ENCODE measurements at regions not wholly inside any gene's neighbourhood (a gene's known extent, or its start where the extent isn't known, plus 50 kb on each side); places are given as distances from the start of the nearest gene placed in this dataset.

- ATAC-seq (no peak), DNase-seq (ENCODE audit: low spot score in 2 of 2) (no peak)
- peaks cover 4% of the 10 kb centered on the region for H3K4me1 Mint-ChIP-seq
- no peak overlapping the region for H3K27ac Mint-ChIP-seq
- no peaks in the 10 kb centered on the region for H3K9me3 Mint-ChIP-seq
- no peak overlapping the region for H3K4me3 Mint-ChIP-seq
- H3K36me3 Mint-ChIP-seq = no peaks in the 10 kb centered on the region
These were observed 470.9 kb downstream of the ETS1 start for GRCh38 chr11:128116447-128116846.

GRCh38 chr11:128105950-128106349 is 481.4 kb downstream of the ETS1 start:
- H3K4me3 Mint-ChIP-seq = no peak overlapping the region
- DNase-seq (ENCODE audit: low spot score in 2 of 2) (no peak), ATAC-seq (peak; percentile 94)
- H3K4me1 Mint-ChIP-seq = peaks cover 23% of the 10 kb centered on the region
- H3K36me3 Mint-ChIP-seq = no peaks in the 10 kb centered on the region
- no peak overlapping the region for H3K27ac Mint-ChIP-seq
- H3K9me3 Mint-ChIP-seq = no peaks in the 10 kb centered on the region

GRCh38 chr11:128105511-128105910 is 481.8 kb downstream of the ETS1 start:
- DNase-seq (ENCODE audit: low spot score in 2 of 2) = no peak
- Mint-ChIP-seq H3K4me3 (no peak overlapping the region), H3K36me3 (no peaks in the 10 kb centered on the region), H3K9me3 (no peaks in the 10 kb centered on the region), H3K4me1 (peaks cover 23% of the 10 kb centered on the region), H3K27ac (no peak overlapping the region)
- ATAC-seq = no peak

GRCh38 chr11:128103278-128103873 is 484.0 kb downstream of the ETS1 start:
- Mint-ChIP-seq H3K36me3 (no peaks in the 10 kb centered on the region), H3K4me1 (peaks cover 22% of the 10 kb centered on the region), H3K27ac (no peak overlapping the region)

GRCh38 chr11:128098781-128099180 is 488.6 kb downstream of the ETS1 start:
- Mint-ChIP-seq H3K27ac (no peak overlapping the region), H3K4me3 (no peak overlapping the region), H3K36me3 (no peaks in the 10 kb centered on the region), H3K4me1 (peaks cover 15% of the 10 kb centered on the region), H3K9me3 (no peaks in the 10 kb centered on the region)
- DNase-seq (ENCODE audit: low spot score in 2 of 2) (no peak), ATAC-seq (no peak)

More at GRCh38 chr11:128103278-128103873, 484.0 kb downstream of the ETS1 start:
- H3K4me3 Mint-ChIP-seq = no peak overlapping the region
- DNase-seq (ENCODE audit: low spot score in 2 of 2) (no peak), ATAC-seq (peak; percentile 79)
- H3K9me3 Mint-ChIP-seq = no peaks in the 10 kb centered on the region

GRCh38 chr11:128095466-128095981 is 491.8 kb downstream of the ETS1 start:
- peaks cover 2% of the 10 kb centered on the region for H3K9me3 Mint-ChIP-seq

GRCh38 chr11:128093689-128094088 is 493.7 kb downstream of the ETS1 start:
- ATAC-seq (no peak), DNase-seq (ENCODE audit: low spot score in 2 of 2) (no peak)
- Mint-ChIP-seq H3K9me3 (peaks cover 10% of the 10 kb centered on the region), H3K27ac (no peak overlapping the region), H3K4me1 (no peaks in the 10 kb centered on the region), H3K36me3 (no peaks in the 10 kb centered on the region), H3K4me3 (no peak overlapping the region)

More at GRCh38 chr11:128095466-128095981, 491.8 kb downstream of the ETS1 start:
- no peaks in the 10 kb centered on the region for H3K36me3 Mint-ChIP-seq
- ATAC-seq (no peak), DNase-seq (ENCODE audit: low spot score in 2 of 2) (no peak)
- H3K27ac Mint-ChIP-seq = no peak overlapping the region
- no peak overlapping the region for H3K4me3 Mint-ChIP-seq
- H3K4me1 Mint-ChIP-seq = no peaks in the 10 kb centered on the region

GRCh38 chr11:128089962-128090361 is 497.4 kb downstream of the ETS1 start:
- no peak for ATAC-seq
- Mint-ChIP-seq H3K4me3 (no peak overlapping the region), H3K27ac (no peak overlapping the region), H3K4me1 (peaks cover 17% of the 10 kb centered on the region), H3K9me3 (peaks cover 10% of the 10 kb centered on the region), H3K36me3 (no peaks in the 10 kb centered on the region)
- no peak for DNase-seq (ENCODE audit: low spot score in 2 of 2)

GRCh38 chr11:128086794-128087193 is 500.6 kb downstream of the ETS1 start:
- H3K4me3 Mint-ChIP-seq = no peak overlapping the region
- H3K27ac Mint-ChIP-seq = no peak overlapping the region
- peak; percentile 32 for ATAC-seq
- peaks cover 30% of the 10 kb centered on the region for H3K4me1 Mint-ChIP-seq
- no peak for DNase-seq (ENCODE audit: low spot score in 2 of 2)
- H3K9me3 Mint-ChIP-seq = peaks cover 10% of the 10 kb centered on the region
- H3K36me3 Mint-ChIP-seq = no peaks in the 10 kb centered on the region

- no peak for ATAC-seq
- no peak for DNase-seq (ENCODE audit: low spot score in 2 of 2)
- no peak overlapping the region for H3K27ac Mint-ChIP-seq
- no peaks in the 10 kb centered on the region for H3K36me3 Mint-ChIP-seq
- H3K9me3 Mint-ChIP-seq = peaks cover 6% of the 10 kb centered on the region
- H3K4me3 Mint-ChIP-seq = peak overlapping the region; percentile 17
- peaks cover 33% of the 10 kb centered on the region for H3K4me1 Mint-ChIP-seq
These were observed 502.1 kb downstream of the ETS1 start for GRCh38 chr11:128085276-128085675.

- H3K4me3 Mint-ChIP-seq = no peak overlapping the region
- ATAC-seq = no peak
- DNase-seq (ENCODE audit: low spot score in 2 of 2) = no peak
These were observed 504.8 kb downstream of the ETS1 start for GRCh38 chr11:128082574-128082973.

GRCh38 chr11:128069665-128070064 is 517.7 kb downstream of the ETS1 start:
- Mint-ChIP-seq H3K4me1 (peaks cover 13% of the 10 kb centered on the region), H3K36me3 (no peaks in the 10 kb centered on the region), H3K9me3 (no peaks in the 10 kb centered on the region), H3K27ac (no peak overlapping the region), H3K4me3 (no peak overlapping the region)
- ATAC-seq = no peak
- DNase-seq (ENCODE audit: low spot score in 2 of 2) = no peak

More at GRCh38 chr11:128082574-128082973, 504.8 kb downstream of the ETS1 start:
- no peaks in the 10 kb centered on the region for H3K36me3 Mint-ChIP-seq
- peaks cover 36% of the 10 kb centered on the region for H3K4me1 Mint-ChIP-seq
- H3K9me3 Mint-ChIP-seq = no peaks in the 10 kb centered on the region
- H3K27ac Mint-ChIP-seq = no peak overlapping the region

- no peak overlapping the region for H3K4me3 Mint-ChIP-seq
- H3K36me3 Mint-ChIP-seq = no peaks in the 10 kb centered on the region
These were observed 519.6 kb downstream of the ETS1 start for GRCh38 chr11:128067780-128068179.

GRCh38 chr11:128066399-128066798 is 521.0 kb downstream of the ETS1 start:
- no peak overlapping the region for H3K4me3 Mint-ChIP-seq
- H3K4me1 Mint-ChIP-seq = no peaks in the 10 kb centered on the region
- H3K27ac Mint-ChIP-seq = no peak overlapping the region
- ATAC-seq (no peak), DNase-seq (ENCODE audit: low spot score in 2 of 2) (no peak)
- no peaks in the 10 kb centered on the region for H3K36me3 Mint-ChIP-seq
- no peaks in the 10 kb centered on the region for H3K9me3 Mint-ChIP-seq

More at GRCh38 chr11:128067780-128068179, 519.6 kb downstream of the ETS1 start:
- no peak overlapping the region for H3K27ac Mint-ChIP-seq
- DNase-seq (ENCODE audit: low spot score in 2 of 2) = no peak
- H3K4me1 Mint-ChIP-seq = peaks cover 7% of the 10 kb centered on the region
- no peak for ATAC-seq
- H3K9me3 Mint-ChIP-seq = no peaks in the 10 kb centered on the region

GRCh38 chr11:128061281-128061871 is 526.0 kb downstream of the ETS1 start:
- no peak for ATAC-seq
- H3K4me1 Mint-ChIP-seq = no peaks in the 10 kb centered on the region
- H3K27ac Mint-ChIP-seq = no peak overlapping the region
- H3K9me3 Mint-ChIP-seq = no peaks in the 10 kb centered on the region
- no peaks in the 10 kb centered on the region for H3K36me3 Mint-ChIP-seq
- H3K4me3 Mint-ChIP-seq = no peak overlapping the region
- no peak for DNase-seq (ENCODE audit: low spot score in 2 of 2)

GRCh38 chr11:128058580-128059208 is 528.7 kb downstream of the ETS1 start:
- no peak overlapping the region for H3K27ac Mint-ChIP-seq
- H3K4me1 Mint-ChIP-seq = peaks cover 16% of the 10 kb centered on the region
- ATAC-seq (peak; percentile 86), DNase-seq (ENCODE audit: low spot score in 2 of 2) (no peak)
- no peak overlapping the region for H3K4me3 Mint-ChIP-seq
- no peaks in the 10 kb centered on the region for H3K9me3 Mint-ChIP-seq
- no peaks in the 10 kb centered on the region for H3K36me3 Mint-ChIP-seq
